Natural killer cell (primary cell): ENCODE measurements at regions not wholly inside any gene's neighbourhood (a gene's known extent, or its start where the extent isn't known, plus 50 kb on each side); places are given as distances from the start of the nearest gene placed in this dataset.

Experiments used
- ATAC-seq, 3 donors: fragments of 150-1000 bp in 2 of 3; fragments of 200-7000 bp in 1 of 3; cut with Tn5 transposase; 1 replicate in 1 of 3; 2 replicates in 2 of 3; pipeline ENCODE4 v1.10.0; 2021; ENCODE audit warnings: mild to moderate bottlenecking in 2 of 3, moderate library complexity in 2 of 3
- DNase-seq, 2 donors: peaks; one replicate each; pipeline versions ENCODE4 v3.0.0 to v3.0.0-alpha.2; 2013 to 2021; ENCODE audit warnings: mixed read lengths in 1 of 2
- H3K27ac ChIP-seq: one replicate; pipeline ENCODE4 v1.5.1; 2013; ENCODE audit warnings: mild to moderate bottlenecking, low read length
- H3K27me3 ChIP-seq: one replicate; pipeline ENCODE4 v1.6.1; 2013; ENCODE audit warnings: low read length; ENCODE audit not compliant: control insufficient read depth, insufficient read depth
- H3K36me3 ChIP-seq: one replicate; pipeline ENCODE4 v1.6.1; 2013; ENCODE audit warnings: low read length; ENCODE audit not compliant: control insufficient read depth, insufficient read depth
- H3K4me1 ChIP-seq: one replicate; pipeline ENCODE4 v1.6.1; 2013; ENCODE audit warnings: low read length; ENCODE audit not compliant: control insufficient read depth, insufficient read depth
- H3K4me3 ChIP-seq: one replicate; pipeline ENCODE4 v1.5.1; 2013; ENCODE audit warnings: low read length
- H3K9me3 ChIP-seq: one replicate; pipeline ENCODE4 v1.6.1; 2013; ENCODE audit warnings: low read length; ENCODE audit not compliant: control insufficient read depth, insufficient read depth
- H3K27ac Mint-ChIP-seq, 2 donors: one replicate each; pipeline ENCODE4 v1.8.0; 2022; ENCODE audit warnings: mild to moderate bottlenecking in 2 of 2, mixed read lengths in 2 of 2, moderate library complexity in 1 of 2
- H3K27me3 Mint-ChIP-seq, 2 donors: one replicate each; pipeline ENCODE4 v1.8.0; 2022; ENCODE audit warnings: low read depth in 2 of 2, mixed read lengths in 2 of 2
- H3K36me3 Mint-ChIP-seq: one replicate; pipeline ENCODE4 v1.8.0; 2022; ENCODE audit warnings: mixed read lengths
- H3K4me1 Mint-ChIP-seq, 2 donors: one replicate each; pipeline ENCODE4 v1.8.0; 2022; ENCODE audit warnings: mixed read lengths in 2 of 2
- H3K4me3 Mint-ChIP-seq: one replicate; pipeline ENCODE4 v1.8.0; 2022; ENCODE audit warnings: mild to moderate bottlenecking, moderate library complexity, mixed read lengths
- H3K9me3 Mint-ChIP-seq, 2 donors: one replicate each; pipeline ENCODE4 v1.8.0; 2022; ENCODE audit warnings: mixed read lengths in 2 of 2
- WGBS: methylation state at CpG from one replicate; pipeline ENCODE4 v1.1.7; 2013; ENCODE audit warnings: missing lambda C conversion rate; ENCODE audit not compliant: insufficient coverage; 5-methylcytosine and 5-hydroxymethylcytosine counted together
- intact Hi-C: fragments of 100-400 bp; cut with micrococcal nuclease; formaldehyde crosslinking; loops from one replicate; pipeline ENCODE4 v1.14.2; 2022
- TF ChIP-seq, protein P1 (sequence below): fragments of 200-600 bp; IDR thresholded peaks from one replicate; pipeline ENCODE4 v1.8.0; 2022; ENCODE audit warnings: antibody characterized with exemption

DNA sequence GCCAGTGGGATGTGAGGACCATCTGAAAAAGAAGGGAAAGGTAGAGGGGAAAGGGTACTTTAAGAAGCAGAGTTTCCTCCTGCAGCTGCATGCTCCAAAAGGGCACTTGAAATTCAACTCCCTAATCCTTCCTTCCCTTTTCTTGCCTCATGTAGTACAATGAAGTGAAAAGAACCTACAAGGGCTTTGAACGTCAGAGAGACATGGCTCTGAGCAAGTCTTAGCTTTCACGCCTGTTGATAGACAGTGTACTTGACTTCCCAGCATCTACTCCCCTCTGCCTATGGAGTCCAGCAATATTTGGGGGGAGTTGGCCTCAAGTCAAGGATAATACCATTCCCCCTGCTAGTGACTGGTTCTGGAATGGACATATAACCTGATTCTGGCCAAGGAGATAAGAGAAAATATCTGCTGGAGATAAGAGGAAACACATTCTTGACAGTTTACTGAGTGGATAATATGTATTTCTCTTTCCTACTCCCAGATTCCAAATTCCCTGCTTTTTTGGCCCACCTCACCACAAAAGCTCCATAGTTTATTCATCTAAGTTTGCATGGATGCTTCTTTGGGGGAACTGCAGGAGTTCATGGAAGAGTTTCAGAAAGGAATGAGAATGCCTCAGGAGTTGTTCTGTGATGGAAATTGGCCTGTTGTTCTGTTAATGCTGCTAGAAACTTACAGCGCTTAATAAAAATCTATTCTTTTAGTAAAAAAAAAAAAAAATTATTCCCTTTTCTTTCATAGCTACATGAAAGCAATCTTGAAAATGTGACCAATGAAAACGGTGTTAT lies 193.0 kb upstream of the TPM1 start:
- no peak for DNase-seq
- WGBS = 62% methylated on average over 2 of the region's 4 CpGs
- intact Hi-C loops = loop anchor here (5.0 to 10.0 kb wide), 2 partner anchors 65 to 553 kb away; no protein-coding TSS in a partner anchor
- TF ChIP-seq, protein P1, sequence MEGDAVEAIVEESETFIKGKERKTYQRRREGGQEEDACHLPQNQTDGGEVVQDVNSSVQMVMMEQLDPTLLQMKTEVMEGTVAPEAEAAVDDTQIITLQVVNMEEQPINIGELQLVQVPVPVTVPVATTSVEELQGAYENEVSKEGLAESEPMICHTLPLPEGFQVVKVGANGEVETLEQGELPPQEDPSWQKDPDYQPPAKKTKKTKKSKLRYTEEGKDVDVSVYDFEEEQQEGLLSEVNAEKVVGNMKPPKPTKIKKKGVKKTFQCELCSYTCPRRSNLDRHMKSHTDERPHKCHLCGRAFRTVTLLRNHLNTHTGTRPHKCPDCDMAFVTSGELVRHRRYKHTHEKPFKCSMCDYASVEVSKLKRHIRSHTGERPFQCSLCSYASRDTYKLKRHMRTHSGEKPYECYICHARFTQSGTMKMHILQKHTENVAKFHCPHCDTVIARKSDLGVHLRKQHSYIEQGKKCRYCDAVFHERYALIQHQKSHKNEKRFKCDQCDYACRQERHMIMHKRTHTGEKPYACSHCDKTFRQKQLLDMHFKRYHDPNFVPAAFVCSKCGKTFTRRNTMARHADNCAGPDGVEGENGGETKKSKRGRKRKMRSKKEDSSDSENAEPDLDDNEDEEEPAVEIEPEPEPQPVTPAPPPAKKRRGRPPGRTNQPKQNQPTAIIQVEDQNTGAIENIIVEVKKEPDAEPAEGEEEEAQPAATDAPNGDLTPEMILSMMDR = no peak
- H3K36me3 ChIP-seq = no peaks in the 10 kb centered on the region
- Mint-ChIP-seq H3K27ac (no peak overlapping the region), H3K36me3 (no peaks in the 10 kb centered on the region), H3K27me3 (peaks cover under 1 to 7% of the 10 kb centered on the region in 2 donors), H3K4me1 (no peaks in the 10 kb centered on the region), H3K9me3 (no peaks in the 10 kb centered on the region), H3K4me3 (no peak overlapping the region)
- H3K27ac ChIP-seq = no peak overlapping the region
- no peak for ATAC-seq
- no peaks in the 10 kb centered on the region for H3K27me3 ChIP-seq
- H3K4me3 ChIP-seq = no peak overlapping the region
- H3K4me1 ChIP-seq = no peaks in the 10 kb centered on the region
- no peaks in the 10 kb centered on the region for H3K9me3 ChIP-seq

DNA sequence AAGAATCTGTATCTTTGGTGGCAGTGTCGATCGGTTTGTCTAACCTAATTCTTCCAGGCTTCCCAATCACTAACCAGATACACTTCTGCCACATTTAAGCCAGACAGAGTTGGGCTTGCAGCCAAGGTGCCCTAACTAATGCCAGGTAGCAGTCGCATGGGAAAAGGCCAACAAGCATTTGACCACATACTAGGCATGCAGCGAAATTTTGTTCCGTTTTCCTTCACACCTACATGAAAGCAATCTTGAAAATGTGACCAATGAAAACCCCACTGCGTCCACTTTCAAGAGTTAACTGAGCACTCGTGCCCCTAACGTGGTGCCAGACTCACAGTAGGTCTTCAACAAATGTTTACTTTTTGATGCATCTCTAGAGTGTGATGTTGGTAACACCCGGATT lies 192.2 kb upstream of the TPM1 start:
- ATAC-seq = no peak
- H3K27ac ChIP-seq = no peak overlapping the region
- peaks cover 0 to 7% of the 10 kb centered on the region in 2 donors for H3K27me3 Mint-ChIP-seq
- H3K4me1 ChIP-seq = no peaks in the 10 kb centered on the region
- no peaks in the 10 kb centered on the region for H3K9me3 Mint-ChIP-seq
- no peak for DNase-seq
- H3K4me1 Mint-ChIP-seq = no peaks in the 10 kb centered on the region
- TF ChIP-seq, protein P1 = no peak
- H3K9me3 ChIP-seq = no peaks in the 10 kb centered on the region
- no peak overlapping the region for H3K4me3 Mint-ChIP-seq
- intact Hi-C loops = loop anchor here (10.0 kb wide), 1 partner anchor 64 kb away; no protein-coding TSS in a partner anchor
- no peak overlapping the region for H3K4me3 ChIP-seq
- H3K27ac Mint-ChIP-seq = no peak overlapping the region
- H3K36me3 Mint-ChIP-seq = no peaks in the 10 kb centered on the region
- no peaks in the 10 kb centered on the region for H3K36me3 ChIP-seq
- H3K27me3 ChIP-seq = no peaks in the 10 kb centered on the region
- 87% methylated on average over 8 of the region's 9 CpGs for WGBS

DNA sequence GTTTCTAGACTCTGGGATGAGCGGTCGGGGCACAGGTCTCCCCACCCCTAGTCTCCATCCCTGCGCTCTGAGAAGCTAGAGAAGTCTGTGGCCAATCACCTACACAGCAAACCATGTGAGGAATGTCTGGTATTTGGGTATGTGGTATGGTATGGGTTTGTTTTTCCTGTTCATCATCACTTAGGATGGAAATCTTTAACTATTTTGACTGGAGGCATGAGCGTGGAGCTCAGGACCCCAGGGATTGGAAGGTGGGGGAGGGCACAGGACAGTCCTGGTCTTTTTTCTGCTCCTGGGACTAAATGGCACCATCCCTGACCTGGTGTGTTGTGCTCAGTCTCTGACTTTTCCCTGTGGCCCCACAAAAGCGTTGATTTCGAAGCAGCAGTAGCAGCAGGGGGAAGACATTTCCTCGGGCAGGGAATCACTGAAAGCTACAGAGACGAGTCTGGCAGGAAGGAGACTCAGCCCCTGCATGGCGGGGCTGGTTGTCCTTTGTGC lies 191.7 kb upstream of the TPM1 start:
- TF ChIP-seq, protein P1 = no peak
- no peaks in the 10 kb centered on the region for H3K36me3 Mint-ChIP-seq
- H3K27ac ChIP-seq = no peak overlapping the region

More for the DNA sequence above, 191.7 kb upstream of the TPM1 start:
- H3K9me3 Mint-ChIP-seq = no peaks in the 10 kb centered on the region
- no peaks in the 10 kb centered on the region for H3K4me1 Mint-ChIP-seq
- Histone ChIP-seq H3K36me3 (no peaks in the 10 kb centered on the region), H3K4me1 (no peaks in the 10 kb centered on the region), H3K9me3 (no peaks in the 10 kb centered on the region), H3K27me3 (no peaks in the 10 kb centered on the region), H3K4me3 (no peak overlapping the region)
- intact Hi-C loops = loop anchor here (10.0 kb wide), 1 partner anchor 64 kb away; no protein-coding TSS in a partner anchor
- no peak for ATAC-seq
- DNase-seq = no peak
- no peak overlapping the region for H3K4me3 Mint-ChIP-seq
- no peak overlapping the region for H3K27ac Mint-ChIP-seq
- WGBS = 81% methylated on average over 9 of the region's 9 CpGs
- H3K27me3 Mint-ChIP-seq = peaks cover 0 to 7% of the 10 kb centered on the region in 2 donors
